Posterior cingulate gyrus (tissue), 11 donors: ENCODE measurements at regions not wholly inside any gene's neighbourhood (a gene's known extent, or its start where the extent isn't known, plus 50 kb on each side); places are given as distances from the start of the nearest gene placed in this dataset.
"Not testable (repeated sequence)": the region's sequence is repeated elsewhere in the genome, so short reads cannot be mapped to it uniquely, and the experiment has no call there.

Experiments
- DNase-seq, 10 donors: peaks; one replicate each; pipeline versions ENCODE4 v3.0.0 to v3.0.0-alpha.2; 2020 to 2021; ENCODE audit warnings: mixed read lengths in 3 of 10
- intact Hi-C: fragments of 100-400 bp; cut with DNase I; formaldehyde crosslinking; loops from one replicate; pipeline ENCODE4 v1.15.1; 2023

- intact Hi-C loops, result not testable (repeated sequence)
- peak in 4 of 10 donors; percentile 8 to 75 (median 56) for DNase-seq
Measured at GRCh38 chrX:63192366-63193041, 158.6 kb downstream of the SPIN4 start.

- intact Hi-C loops, result no loop called here
- no peak for DNase-seq
Measured at GRCh38 chrX:63186137-63186536, 165.0 kb downstream of the SPIN4 start.

- intact Hi-C loops, result not testable (repeated sequence)
Measured at GRCh38 chrX:63179852-63180251, 171.3 kb downstream of the SPIN4 start.

GRCh38 chrX:63176578-63176977 is 174.6 kb downstream of the SPIN4 start:
- DNase-seq, intact Hi-C loops: not testable (repeated sequence)

More at GRCh38 chrX:63179852-63180251, 171.3 kb downstream of the SPIN4 start:
- not testable (repeated sequence) for DNase-seq

GRCh38 chrX:63173841-63174718 is 177.1 kb downstream of the SPIN4 start:
- DNase-seq, intact Hi-C loops: not testable (repeated sequence)

GRCh38 chrX:63169416-63169815 is 181.7 kb downstream of the SPIN4 start:
- intact Hi-C loops, DNase-seq: not testable (repeated sequence)

GRCh38 chrX:63168949-63169348 is 182.2 kb downstream of the SPIN4 start:
- intact Hi-C loops, result not testable (repeated sequence)

GRCh38 chrX:63167002-63167401 is 184.1 kb downstream of the SPIN4 start:
- intact Hi-C loops, DNase-seq: not testable (repeated sequence)

More at GRCh38 chrX:63168949-63169348, 182.2 kb downstream of the SPIN4 start:
- not testable (repeated sequence) for DNase-seq

GRCh38 chrX:63160994-63161393 is 190.1 kb downstream of the SPIN4 start:
- DNase-seq, intact Hi-C loops: not testable (repeated sequence)

GRCh38 chrX:63160340-63160739 is 190.8 kb downstream of the SPIN4 start:
- DNase-seq, intact Hi-C loops: not testable (repeated sequence)

- DNase-seq, intact Hi-C loops: not testable (repeated sequence)
Measured at GRCh38 chrX:63145526-63145925, 205.6 kb downstream of the SPIN4 start.

- DNase-seq, intact Hi-C loops: not testable (repeated sequence)
Measured at GRCh38 chrX:63142588-63142987, 208.5 kb downstream of the SPIN4 start.

GRCh38 chrX:63135859-63136258 is 215.3 kb downstream of the SPIN4 start:
- DNase-seq, intact Hi-C loops: not testable (repeated sequence)

GRCh38 chrX:63128509-63128908 is 222.6 kb downstream of the SPIN4 start:
- intact Hi-C loops, result no loop called here
- peak in 4 of 10 donors; percentile 2 to 42 (median 12) for DNase-seq

GRCh38 chrX:63115196-63115595 is 235.9 kb downstream of the SPIN4 start:
- intact Hi-C loops, result no loop called here
- DNase-seq, result no peak

GRCh38 chrX:63101879-63102620 is 249.1 kb downstream of the SPIN4 start:
- DNase-seq, result no peak
- intact Hi-C loops, result no loop called here

GRCh38 chrX:63058204-63058603 is 292.9 kb downstream of the SPIN4 start:
- intact Hi-C loops, result no loop called here
- DNase-seq, result no peak

- no peak for DNase-seq
- intact Hi-C loops, result no loop called here
Measured at GRCh38 chrX:63050225-63050624, 300.9 kb downstream of the SPIN4 start.

- intact Hi-C loops, result no loop called here
- DNase-seq, result no peak
Measured at GRCh38 chrX:63032811-63033210, 318.3 kb downstream of the SPIN4 start.

GRCh38 chrX:63013549-63013948 is 337.6 kb downstream of the SPIN4 start:
- intact Hi-C loops, result no loop called here
- no peak for DNase-seq

- no peak for DNase-seq
Measured at GRCh38 chrX:63012574-63012973, 338.6 kb downstream of the SPIN4 start.

More at GRCh38 chrX:63012574-63012973, 338.6 kb downstream of the SPIN4 start:
- intact Hi-C loops, result no loop called here
